SU-DHL-6 (cell line): ENCODE measurements at regions not wholly inside any gene's neighbourhood (a gene's known extent, or its start where the extent isn't known, plus 50 kb on each side); places are given as distances from the start of the nearest gene placed in this dataset.

Experiments
- CTCF ChIP-seq: fragments of 200-600 bp; sonication (generic); IDR thresholded peaks from one replicate; pipeline ENCODE4 v1.5.1; 2017; ENCODE audit warnings: antibody characterized with exemption, mild to moderate bottlenecking, low read length, moderate library complexity; ENCODE audit not compliant: insufficient read depth, poor library complexity, severe bottlenecking
- EZH2phosphoT487 ChIP-seq: fragments of 200-600 bp; sonication (generic), shearing (Covaris generic); conservative IDR thresholded peaks from 2 replicates; pipeline ENCODE4 v1.6.1; 2018; ENCODE audit warnings: mild to moderate bottlenecking, antibody characterized with exemption, low read length, moderate library complexity, mixed read lengths

DNA sequence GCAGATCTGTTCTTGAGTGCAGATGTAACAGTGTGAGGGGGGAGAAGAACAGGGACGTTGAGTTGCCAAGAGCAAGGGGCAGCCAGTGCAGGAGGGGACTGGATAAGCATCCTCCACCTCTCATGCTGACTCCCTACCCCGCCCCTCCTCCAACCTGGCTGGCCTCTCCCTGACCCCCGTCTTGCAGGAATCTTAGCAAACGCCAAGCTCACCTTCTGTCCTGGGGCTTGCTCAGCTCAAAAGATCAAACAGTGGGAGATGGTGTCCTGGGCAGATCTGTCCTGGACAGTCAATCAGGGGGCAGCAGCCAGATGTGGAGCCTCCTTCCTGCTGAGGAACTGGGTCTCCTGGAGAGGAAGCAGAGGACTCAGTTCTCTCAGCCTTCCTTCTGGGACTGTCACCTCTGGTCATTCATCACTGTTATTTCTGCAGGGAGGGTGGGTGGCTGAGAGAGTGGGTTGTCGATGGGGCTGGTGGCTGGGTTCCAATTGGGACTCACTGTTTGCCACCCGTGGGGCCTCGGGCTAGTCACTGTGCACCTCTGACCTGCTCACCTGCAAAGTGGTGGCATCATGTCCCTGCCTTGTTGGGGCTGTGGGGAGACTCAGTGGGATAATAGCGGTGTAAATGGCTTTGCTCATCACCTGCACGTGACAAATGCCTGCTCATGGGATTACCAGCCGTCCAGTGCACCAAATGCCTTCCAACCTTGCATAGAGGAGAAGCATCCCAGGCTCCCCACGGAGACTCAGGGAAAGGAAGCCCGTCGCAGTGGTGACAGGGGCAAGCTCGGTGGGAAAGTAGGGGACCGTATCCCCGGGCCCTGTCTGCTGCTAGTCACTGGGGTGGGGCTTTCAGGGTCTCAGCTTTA, 154.4 kb downstream of the PTPRU start:
- TF ChIP-seq CTCF (no peak), EZH2phosphoT487 (no peak)
